ENCODE measurements at regions not wholly inside any gene's neighbourhood (a gene's known extent, or its start where the extent isn't known, plus 50 kb on each side); places are given as distances from the start of the nearest gene placed in this dataset.

- Histone ChIP-seq H3K36me3 (ENCODE audit: control insufficient read depth in 1 of 2, insufficient read depth in 2 of 2, low read length in 2 of 2) (no peaks in the 10 kb centered on the region), H2BK120ac (ENCODE audit: insufficient read depth, low read length, poor library complexity) (no peak overlapping the region), H3K4ac (ENCODE audit: low read depth, low read length) (no peak overlapping the region), H4K91ac (ENCODE audit: low read depth, low read length) (peak overlapping the region; percentile 5), H2BK5ac (ENCODE audit: low read depth, low read length, poor library complexity) (no peak overlapping the region), H3K79me1 (ENCODE audit: low read length) (peaks cover 35% of the 10 kb centered on the region), H4K12ac (ENCODE audit: low read depth, low read length) (no peak overlapping the region), H3K27ac (ENCODE audit: low read depth, low read length) (no peak overlapping the region), H3K4me3 (ENCODE audit: low read depth, low read length) (no peak overlapping the region), H2BK12ac (ENCODE audit: low read length) (peak overlapping the region; percentile 61), H3K23ac (ENCODE audit: low read length) (no peak overlapping the region), H3K79me2 (ENCODE audit: control insufficient read depth, insufficient read depth, low read length, poor library complexity) (peaks cover 7% of the 10 kb centered on the region), H3K18ac (ENCODE audit: low read length) (no peak overlapping the region), H3K14ac (ENCODE audit: low read length) (peak overlapping the region; percentile 16), H3K9me3 (ENCODE audit: insufficient read depth, low read depth, low read length) (no peaks in the 10 kb centered on the region), H2AK5ac (ENCODE audit: low read length) (no peak overlapping the region), H3K4me2 (ENCODE audit: low read length) (no peak overlapping the region), H3K27me3 (ENCODE audit: insufficient read depth, low read length) (no peaks in the 10 kb centered on the region), H3K4me1 (ENCODE audit: control insufficient read depth in 1 of 2, insufficient read depth in 2 of 2, low read length in 2 of 2) (peaks cover 34 to 36% of the 10 kb centered on the region in 2 experiments), H4K8ac (ENCODE audit: low read depth, low read length) (no peak overlapping the region), H3K9ac (ENCODE audit: low read length) (no peak overlapping the region), H2AFZ (ENCODE audit: insufficient read depth, low read length, poor library complexity) (no peak overlapping the region)
- DNase-seq = peak in 1 of 2 donors; percentile 28
- no CpG with 5 or more reads among the region's 13 CpGs for WGBS (ENCODE audit: extremely low coverage, insufficient coverage, insufficient read length)
Observed at GRCh38 chr9:129317179-129318011, 139.3 kb upstream of the IER5L start.

DNA sequence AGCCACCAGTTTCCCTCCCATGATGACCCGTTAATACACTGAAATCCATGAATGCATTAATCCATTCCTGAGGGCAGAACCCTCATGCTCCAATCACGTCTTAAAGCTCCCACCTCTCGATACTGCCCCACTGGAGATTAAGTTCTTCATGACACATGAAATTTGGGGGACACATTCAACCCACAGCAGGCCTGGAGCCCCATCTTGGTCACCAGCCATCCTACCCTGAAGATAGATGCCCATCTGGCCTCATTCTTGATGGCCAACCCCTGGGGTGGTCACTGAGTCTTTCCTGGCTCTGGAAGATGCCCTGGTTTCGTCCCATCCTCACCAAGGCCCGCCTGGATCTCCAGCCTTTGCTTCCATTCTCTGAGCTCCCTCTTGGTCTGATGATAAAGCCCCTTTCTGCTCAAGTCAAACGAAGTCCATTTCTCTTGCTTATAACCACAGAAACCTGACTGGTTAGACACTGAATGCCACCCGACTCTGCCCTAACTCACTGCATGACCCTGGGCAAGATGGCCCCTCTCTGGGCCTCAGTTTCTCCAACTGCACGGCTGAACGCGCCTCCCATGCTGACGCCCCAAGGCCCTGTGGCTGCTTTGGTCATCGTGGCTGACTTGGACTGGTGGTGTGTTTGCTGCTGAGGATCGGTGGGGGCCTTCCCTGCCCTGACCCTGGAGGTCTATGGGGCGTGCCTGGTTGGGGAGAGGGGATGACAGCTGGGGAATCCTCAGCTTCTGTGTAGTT lies 138.4 kb upstream of the IER5L start:
- Histone ChIP-seq H2BK5ac (ENCODE audit: low read depth, low read length, poor library complexity) (no peak overlapping the region), H2BK12ac (ENCODE audit: low read length) (no peak overlapping the region), H2BK120ac (ENCODE audit: insufficient read depth, low read length, poor library complexity) (no peak overlapping the region), H2AK5ac (ENCODE audit: low read length) (no peak overlapping the region), H3K4me3 (ENCODE audit: low read depth, low read length) (no peak overlapping the region), H4K91ac (ENCODE audit: low read depth, low read length) (no peak overlapping the region), H3K79me2 (ENCODE audit: control insufficient read depth, insufficient read depth, low read length, poor library complexity) (peaks cover 7% of the 10 kb centered on the region), H3K9me3 (ENCODE audit: insufficient read depth, low read depth, low read length) (no peaks in the 10 kb centered on the region), H3K9ac (ENCODE audit: low read length) (no peak overlapping the region), H3K23ac (ENCODE audit: low read length) (no peak overlapping the region), H3K4me1 (ENCODE audit: control insufficient read depth in 1 of 2, insufficient read depth in 2 of 2, low read length in 2 of 2) (peaks cover 32 to 34% of the 10 kb centered on the region in 2 experiments), H3K4me2 (ENCODE audit: low read length) (no peak overlapping the region), H3K18ac (ENCODE audit: low read length) (no peak overlapping the region), H3K4ac (ENCODE audit: low read depth, low read length) (no peak overlapping the region), H3K27ac (ENCODE audit: low read depth, low read length) (no peak overlapping the region), H3K27me3 (ENCODE audit: insufficient read depth, low read length) (no peaks in the 10 kb centered on the region), H3K36me3 (ENCODE audit: control insufficient read depth in 1 of 2, insufficient read depth in 2 of 2, low read length in 2 of 2) (no peaks in the 10 kb centered on the region), H3K14ac (ENCODE audit: low read length) (no peak overlapping the region), H2AFZ (ENCODE audit: insufficient read depth, low read length, poor library complexity) (no peak overlapping the region), H4K8ac (ENCODE audit: low read depth, low read length) (no peak overlapping the region), H4K12ac (ENCODE audit: low read depth, low read length) (no peak overlapping the region), H3K79me1 (ENCODE audit: low read length) (peaks cover 28% of the 10 kb centered on the region)
- WGBS (ENCODE audit: extremely low coverage, insufficient coverage, insufficient read length) = no CpG with 5 or more reads among the region's 14 CpGs
- DNase-seq = no peak

- H3K27me3 ChIP-seq (ENCODE audit: insufficient read depth, low read length) = no peaks in the 10 kb centered on the region
- no peak overlapping the region for H3K4ac ChIP-seq (ENCODE audit: low read depth, low read length)
- H3K36me3 ChIP-seq (ENCODE audit: control insufficient read depth in 1 of 2, insufficient read depth in 2 of 2, low read length in 2 of 2) = no peaks in the 10 kb centered on the region
- H3K23ac ChIP-seq (ENCODE audit: low read length) = no peak overlapping the region
- H3K9me3 ChIP-seq (ENCODE audit: insufficient read depth, low read depth, low read length) = peaks cover 7% of the 10 kb centered on the region
- H4K12ac ChIP-seq (ENCODE audit: low read depth, low read length) = no peak overlapping the region
- no CpG with 5 or more reads among the region's 10 CpGs for WGBS (ENCODE audit: extremely low coverage, insufficient coverage, insufficient read length)
- no peaks in the 10 kb centered on the region for H3K79me2 ChIP-seq (ENCODE audit: control insufficient read depth, insufficient read depth, low read length, poor library complexity)
- H3K18ac ChIP-seq (ENCODE audit: low read length) = no peak overlapping the region
- no peak overlapping the region for H4K8ac ChIP-seq (ENCODE audit: low read depth, low read length)
- no peak overlapping the region for H3K27ac ChIP-seq (ENCODE audit: low read depth, low read length)
- no peak overlapping the region for H2BK5ac ChIP-seq (ENCODE audit: low read depth, low read length, poor library complexity)
- H3K9ac ChIP-seq (ENCODE audit: low read length) = no peak overlapping the region
- H2BK120ac ChIP-seq (ENCODE audit: insufficient read depth, low read length, poor library complexity) = no peak overlapping the region
- H3K79me1 ChIP-seq (ENCODE audit: low read length) = peaks cover 4% of the 10 kb centered on the region
- peaks cover 8 to 11% of the 10 kb centered on the region in 2 experiments for H3K4me1 ChIP-seq (ENCODE audit: control insufficient read depth in 1 of 2, insufficient read depth in 2 of 2, low read length in 2 of 2)
- no peak overlapping the region for H3K14ac ChIP-seq (ENCODE audit: low read length)
- H2BK12ac ChIP-seq (ENCODE audit: low read length) = no peak overlapping the region
- H3K4me2 ChIP-seq (ENCODE audit: low read length) = no peak overlapping the region
- DNase-seq = no peak
- H2AK5ac ChIP-seq (ENCODE audit: low read length) = no peak overlapping the region
- H4K91ac ChIP-seq (ENCODE audit: low read depth, low read length) = no peak overlapping the region
- H2AFZ ChIP-seq (ENCODE audit: insufficient read depth, low read length, poor library complexity) = no peak overlapping the region
- no peak overlapping the region for H3K4me3 ChIP-seq (ENCODE audit: low read depth, low read length)
Observed at GRCh38 chr9:129313331-129313955, 135.4 kb upstream of the IER5L start.

DNA sequence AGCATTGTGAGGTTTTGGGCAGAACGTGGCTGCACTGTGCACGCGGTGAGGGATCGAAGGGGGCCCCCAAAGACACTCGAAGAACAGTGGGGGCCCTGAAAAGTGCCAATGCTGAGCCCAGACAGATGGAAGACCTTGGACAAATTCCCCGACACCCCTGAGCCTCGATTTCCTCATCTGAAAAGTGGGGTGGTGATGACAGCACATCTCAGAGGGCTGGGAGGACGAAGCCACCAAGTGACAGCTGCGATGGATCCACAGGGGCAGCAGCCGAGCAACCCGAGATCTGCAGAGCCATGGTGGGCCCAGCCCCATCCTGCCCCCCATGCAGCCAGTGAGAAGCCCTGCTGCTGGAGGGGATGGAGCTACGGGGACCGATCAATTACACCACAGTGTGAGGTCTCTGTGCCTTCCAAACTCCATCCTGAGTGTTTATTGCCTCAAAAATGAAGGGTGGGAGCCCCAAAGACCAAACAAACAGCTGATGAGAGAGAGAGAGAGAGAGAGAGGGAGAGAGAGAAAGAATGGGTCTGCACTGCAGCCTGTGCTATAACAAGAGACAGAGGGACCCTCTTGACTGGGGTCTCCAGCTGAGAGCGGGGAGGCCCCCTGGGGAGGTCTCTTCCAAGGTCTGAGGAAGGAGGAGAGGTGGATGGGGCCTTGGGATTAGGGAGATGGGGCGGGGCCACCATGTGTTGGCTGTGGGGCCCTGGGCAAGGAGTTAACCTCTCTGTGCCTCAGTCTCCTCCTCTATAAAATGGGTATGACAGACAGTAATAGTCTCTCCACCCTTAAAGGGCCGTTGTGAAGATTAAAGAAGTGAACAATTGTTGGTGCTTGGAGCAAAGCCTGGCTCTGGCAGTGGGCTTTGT lies 134.4 kb upstream of the IER5L start:
- Histone ChIP-seq H2BK5ac (ENCODE audit: low read depth, low read length, poor library complexity) (no peak overlapping the region), H3K4me2 (ENCODE audit: low read length) (no peak overlapping the region), H2BK12ac (ENCODE audit: low read length) (no peak overlapping the region), H3K14ac (ENCODE audit: low read length) (no peak overlapping the region), H4K91ac (ENCODE audit: low read depth, low read length) (no peak overlapping the region), H3K4me3 (ENCODE audit: low read depth, low read length) (no peak overlapping the region), H3K18ac (ENCODE audit: low read length) (no peak overlapping the region), H2AK5ac (ENCODE audit: low read length) (no peak overlapping the region), H3K4ac (ENCODE audit: low read depth, low read length) (no peak overlapping the region), H3K36me3 (ENCODE audit: control insufficient read depth in 1 of 2, insufficient read depth in 2 of 2, low read length in 2 of 2) (no peaks in the 10 kb centered on the region), H4K8ac (ENCODE audit: low read depth, low read length) (no peak overlapping the region), H3K9ac (ENCODE audit: low read length) (no peak overlapping the region), H3K79me1 (ENCODE audit: low read length) (peaks cover 2% of the 10 kb centered on the region), H4K12ac (ENCODE audit: low read depth, low read length) (no peak overlapping the region), H3K27ac (ENCODE audit: low read depth, low read length) (no peak overlapping the region), H3K79me2 (ENCODE audit: control insufficient read depth, insufficient read depth, low read length, poor library complexity) (no peaks in the 10 kb centered on the region), H2BK120ac (ENCODE audit: insufficient read depth, low read length, poor library complexity) (no peak overlapping the region), H3K27me3 (ENCODE audit: insufficient read depth, low read length) (no peaks in the 10 kb centered on the region), H3K9me3 (ENCODE audit: insufficient read depth, low read depth, low read length) (peaks cover 7% of the 10 kb centered on the region), H3K4me1 (ENCODE audit: control insufficient read depth in 1 of 2, insufficient read depth in 2 of 2, low read length in 2 of 2) (peaks cover 6% of the 10 kb centered on the region in 2 experiments), H3K23ac (ENCODE audit: low read length) (no peak overlapping the region), H2AFZ (ENCODE audit: insufficient read depth, low read length, poor library complexity) (no peak overlapping the region)
- no CpG with 5 or more reads among the region's 16 CpGs for WGBS (ENCODE audit: extremely low coverage, insufficient coverage, insufficient read length)
- no peak for DNase-seq
